ENCODE measurements at regions not wholly inside any gene's neighbourhood (a gene's known extent, or its start where the extent isn't known, plus 50 kb on each side); places are given as distances from the start of the nearest gene placed in this dataset.

- ChIA-PET POLR2A (no interaction called here), CTCF (no interaction called here)
- no peak for DNase-seq (ENCODE audit: low read depth, low spot score)
- no peak overlapping the region for H3K4me3 ChIP-seq (ENCODE audit: low read depth, low read length)
- no peak for TF ChIP-seq CTCF (IDR thresholded peaks at IDR 0.05; ENCODE audit: insufficient read depth, low read length, missing control alignments)
Measured at GRCh38 chr11:15724601-15725000, 609.9 kb downstream of the INSC start.

GRCh38 chr11:15725246-15725645, 610.5 kb downstream of the INSC start:
- no peak for DNase-seq (ENCODE audit: low read depth, low spot score)
- no peak overlapping the region for H3K4me3 ChIP-seq (ENCODE audit: low read depth, low read length)
- no peak for TF ChIP-seq CTCF (IDR thresholded peaks at IDR 0.05; ENCODE audit: insufficient read depth, low read length, missing control alignments)
- CTCF ChIA-PET: no interaction called here
- POLR2A ChIA-PET: no interaction called here

GRCh38 chr11:15726221-15726746, 611.6 kb downstream of the INSC start:
- CTCF ChIA-PET: no interaction called here
- TF ChIP-seq CTCF (IDR thresholded peaks at IDR 0.05; ENCODE audit: insufficient read depth, low read length, missing control alignments): no peak
- POLR2A ChIA-PET: no interaction called here
- H3K4me3 ChIP-seq (ENCODE audit: low read depth, low read length): no peak overlapping the region
- DNase-seq (ENCODE audit: low read depth, low spot score): no peak

GRCh38 chr11:15726893-15727519, 612.3 kb downstream of the INSC start:
- no peak for DNase-seq (ENCODE audit: low read depth, low spot score)
- TF ChIP-seq CTCF (IDR thresholded peaks at IDR 0.05; ENCODE audit: insufficient read depth, low read length, missing control alignments): no peak
- POLR2A ChIA-PET: no interaction called here
- H3K4me3 ChIP-seq (ENCODE audit: low read depth, low read length): no peak overlapping the region
- CTCF ChIA-PET: no interaction called here

- POLR2A ChIA-PET: no interaction called here
- CTCF ChIA-PET: no interaction called here
- H3K4me3 ChIP-seq (ENCODE audit: low read depth, low read length): no peak overlapping the region
- no peak for DNase-seq (ENCODE audit: low read depth, low spot score)
- TF ChIP-seq CTCF (IDR thresholded peaks at IDR 0.05; ENCODE audit: insufficient read depth, low read length, missing control alignments): no peak
Measured at GRCh38 chr11:15727520-15727914, 612.8 kb downstream of the INSC start.

GRCh38 chr11:15728207-15728606, 613.5 kb downstream of the INSC start:
- TF ChIP-seq CTCF (IDR thresholded peaks at IDR 0.05; ENCODE audit: insufficient read depth, low read length, missing control alignments): no peak
- no peak overlapping the region for H3K4me3 ChIP-seq (ENCODE audit: low read depth, low read length)
- CTCF ChIA-PET: no interaction called here
- no peak for DNase-seq (ENCODE audit: low read depth, low spot score)
- POLR2A ChIA-PET: no interaction called here
